ENCODE measurements at regions not wholly inside any gene's neighbourhood (a gene's known extent, or its start where the extent isn't known, plus 50 kb on each side); places are given as distances from the start of the nearest gene placed in this dataset.

DNA sequence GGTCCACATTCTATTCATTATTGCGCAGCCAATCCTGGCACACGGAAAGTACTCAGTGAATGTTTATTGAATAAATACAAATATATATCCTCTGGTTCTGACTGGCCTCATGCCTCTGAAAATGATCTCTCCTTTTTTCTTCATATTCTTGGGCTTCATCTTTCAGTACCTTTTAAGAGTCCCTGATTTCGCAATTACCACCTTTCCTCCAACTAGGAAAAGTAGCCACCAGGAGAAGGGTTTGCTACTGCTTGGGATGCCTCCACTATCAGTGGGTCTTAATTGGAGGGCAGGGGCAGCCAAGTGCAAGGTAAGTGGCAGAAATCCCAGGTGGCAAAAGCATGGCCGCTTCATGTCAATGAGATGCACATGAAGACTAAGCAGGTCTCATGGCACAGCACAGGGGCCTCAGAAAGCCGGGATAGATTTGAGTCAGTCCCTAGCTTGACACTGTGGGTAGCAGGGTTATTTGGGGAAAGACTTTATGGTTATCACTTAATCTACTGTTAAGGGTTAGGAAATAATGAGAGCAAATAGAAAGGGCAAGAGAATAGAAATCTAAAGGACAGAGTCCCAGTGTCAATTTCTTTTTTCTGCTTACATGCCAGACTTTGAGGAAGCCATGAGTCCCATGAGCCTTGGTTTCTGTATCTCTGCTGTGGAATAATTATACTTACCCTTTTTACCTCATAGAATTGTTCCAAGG is 361.1 kb downstream of the MAN2A1 start:
- FAIRE-seq: no peak
- TF ChIP-seq, protein P1, sequence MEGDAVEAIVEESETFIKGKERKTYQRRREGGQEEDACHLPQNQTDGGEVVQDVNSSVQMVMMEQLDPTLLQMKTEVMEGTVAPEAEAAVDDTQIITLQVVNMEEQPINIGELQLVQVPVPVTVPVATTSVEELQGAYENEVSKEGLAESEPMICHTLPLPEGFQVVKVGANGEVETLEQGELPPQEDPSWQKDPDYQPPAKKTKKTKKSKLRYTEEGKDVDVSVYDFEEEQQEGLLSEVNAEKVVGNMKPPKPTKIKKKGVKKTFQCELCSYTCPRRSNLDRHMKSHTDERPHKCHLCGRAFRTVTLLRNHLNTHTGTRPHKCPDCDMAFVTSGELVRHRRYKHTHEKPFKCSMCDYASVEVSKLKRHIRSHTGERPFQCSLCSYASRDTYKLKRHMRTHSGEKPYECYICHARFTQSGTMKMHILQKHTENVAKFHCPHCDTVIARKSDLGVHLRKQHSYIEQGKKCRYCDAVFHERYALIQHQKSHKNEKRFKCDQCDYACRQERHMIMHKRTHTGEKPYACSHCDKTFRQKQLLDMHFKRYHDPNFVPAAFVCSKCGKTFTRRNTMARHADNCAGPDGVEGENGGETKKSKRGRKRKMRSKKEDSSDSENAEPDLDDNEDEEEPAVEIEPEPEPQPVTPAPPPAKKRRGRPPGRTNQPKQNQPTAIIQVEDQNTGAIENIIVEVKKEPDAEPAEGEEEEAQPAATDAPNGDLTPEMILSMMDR (IDR thresholded peaks at IDR 0.05; ENCODE audit: insufficient read depth, low read length, severe bottlenecking): no peak
- no peak for DNase-seq (ENCODE audit: low read depth)

DNA sequence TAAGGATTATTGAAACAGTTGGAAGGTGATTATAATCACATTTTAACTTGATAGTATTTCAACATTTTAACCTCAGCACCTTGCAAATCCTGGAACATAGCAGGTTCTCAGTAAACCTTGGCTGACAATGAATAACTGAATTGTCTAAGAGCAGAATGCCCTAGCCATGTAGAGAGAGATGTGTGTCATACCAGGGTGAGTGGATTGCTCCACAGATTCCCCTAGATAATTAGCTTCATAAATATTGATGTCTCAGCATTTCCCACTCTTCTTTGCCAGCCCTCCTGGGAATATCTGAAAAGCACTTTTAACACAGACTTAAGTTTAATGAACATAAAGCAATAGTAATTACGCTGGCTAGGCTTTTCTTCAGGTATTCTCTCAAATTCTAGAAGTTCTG is 363.5 kb downstream of the MAN2A1 start:
- Histone ChIP-seq H3K27me3 (ENCODE audit: control insufficient read depth, insufficient read depth, low read length) (peaks cover 2% of the 10 kb centered on the region), H3K4me3 (ENCODE audit: low read depth, low read length) (no peak overlapping the region), H3K36me3 (ENCODE audit: control insufficient read depth, insufficient read depth, low read length) (no peaks in the 10 kb centered on the region)
- no peak for DNase-seq (ENCODE audit: low read depth)
- no peak for FAIRE-seq
- TF ChIP-seq, protein P1 (IDR thresholded peaks at IDR 0.05; ENCODE audit: insufficient read depth, low read length, severe bottlenecking): no peak

More for the DNA sequence above, 361.1 kb downstream of the MAN2A1 start:
- Histone ChIP-seq H3K36me3 (ENCODE audit: control insufficient read depth, insufficient read depth, low read length) (no peaks in the 10 kb centered on the region), H3K4me3 (ENCODE audit: low read depth, low read length) (no peak overlapping the region), H3K27me3 (ENCODE audit: control insufficient read depth, insufficient read depth, low read length) (peaks cover 3% of the 10 kb centered on the region)

DNA sequence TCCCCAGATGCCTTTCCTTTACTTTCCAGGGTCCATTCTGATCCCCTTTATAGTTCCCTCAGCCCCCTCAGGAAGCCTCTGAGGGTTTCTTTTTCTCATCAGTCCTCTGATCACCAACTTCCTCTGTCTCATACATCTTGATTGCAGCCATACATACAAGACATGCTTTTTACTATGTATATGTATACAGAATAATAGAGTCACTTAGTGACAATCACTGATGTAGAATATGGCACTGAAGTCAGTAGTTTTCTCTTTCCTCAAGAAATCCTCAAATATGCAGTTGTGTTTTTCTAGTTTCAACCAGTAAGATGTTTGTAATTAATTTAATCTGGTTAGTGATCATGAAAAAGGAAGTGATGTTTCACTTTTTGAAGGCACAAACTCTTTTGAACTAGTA is 364.1 kb downstream of the MAN2A1 start:
- TF ChIP-seq, protein P1 (IDR thresholded peaks at IDR 0.05; ENCODE audit: insufficient read depth, low read length, severe bottlenecking): no peak
- H3K27me3 ChIP-seq (ENCODE audit: control insufficient read depth, insufficient read depth, low read length): no peaks in the 10 kb centered on the region
- no peak for FAIRE-seq
- no peaks in the 10 kb centered on the region for H3K36me3 ChIP-seq (ENCODE audit: control insufficient read depth, insufficient read depth, low read length)
- no peak for DNase-seq (ENCODE audit: low read depth)
- H3K4me3 ChIP-seq (ENCODE audit: low read depth, low read length): no peak overlapping the region

DNA sequence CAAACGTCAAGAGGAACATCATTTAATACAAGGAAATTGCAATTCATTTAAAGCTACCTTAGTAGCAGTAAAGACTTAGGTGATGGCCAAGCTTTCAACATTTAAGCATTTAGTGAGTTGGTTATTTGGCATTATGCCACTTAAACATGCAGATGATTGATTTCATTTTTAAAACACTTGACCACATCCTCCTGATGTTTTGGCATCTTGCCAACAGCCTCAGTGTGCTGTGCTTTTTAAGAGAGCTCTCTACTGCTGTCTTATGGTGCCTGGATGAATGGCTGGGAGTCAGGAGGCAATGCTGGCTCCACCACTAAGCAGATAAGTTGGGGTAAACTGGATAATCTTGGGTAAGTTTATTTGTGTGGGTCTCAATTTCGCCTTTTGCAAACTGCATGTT is 364.5 kb downstream of the MAN2A1 start:
- TF ChIP-seq, protein P1 (IDR thresholded peaks at IDR 0.05; ENCODE audit: insufficient read depth, low read length, severe bottlenecking): no peak
- Histone ChIP-seq H3K27me3 (ENCODE audit: control insufficient read depth, insufficient read depth, low read length) (no peaks in the 10 kb centered on the region), H3K4me3 (ENCODE audit: low read depth, low read length) (no peak overlapping the region), H3K36me3 (ENCODE audit: control insufficient read depth, insufficient read depth, low read length) (no peaks in the 10 kb centered on the region)
- no peak for FAIRE-seq
- peak; percentile 88 for DNase-seq (ENCODE audit: low read depth)

DNA sequence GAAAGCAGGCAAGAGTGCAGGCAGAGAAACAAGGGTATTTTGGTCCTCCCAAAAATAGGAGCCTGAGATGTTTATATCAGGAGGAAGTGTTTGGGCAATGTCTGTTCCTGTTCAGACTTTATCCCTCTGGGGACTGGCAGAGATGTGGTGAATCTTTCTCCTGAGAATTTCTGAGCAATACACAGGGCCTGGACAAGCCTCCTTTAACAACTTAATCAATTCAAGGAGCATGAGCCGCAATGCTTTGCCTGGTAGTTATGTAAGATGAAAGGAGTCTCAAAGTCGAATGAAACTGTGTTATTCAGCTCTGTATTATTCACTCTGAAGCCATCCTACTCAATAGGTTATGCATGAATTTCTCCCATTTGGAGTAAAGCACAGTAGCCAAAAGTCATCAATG is 365.6 kb downstream of the MAN2A1 start:
- TF ChIP-seq, protein P1 (IDR thresholded peaks at IDR 0.05; ENCODE audit: insufficient read depth, low read length, severe bottlenecking): no peak
- Histone ChIP-seq H3K36me3 (ENCODE audit: control insufficient read depth, insufficient read depth, low read length) (no peaks in the 10 kb centered on the region), H3K4me3 (ENCODE audit: low read depth, low read length) (no peak overlapping the region), H3K27me3 (ENCODE audit: control insufficient read depth, insufficient read depth, low read length) (no peaks in the 10 kb centered on the region)
- no peak for FAIRE-seq
- DNase-seq (ENCODE audit: low read depth): no peak

DNA sequence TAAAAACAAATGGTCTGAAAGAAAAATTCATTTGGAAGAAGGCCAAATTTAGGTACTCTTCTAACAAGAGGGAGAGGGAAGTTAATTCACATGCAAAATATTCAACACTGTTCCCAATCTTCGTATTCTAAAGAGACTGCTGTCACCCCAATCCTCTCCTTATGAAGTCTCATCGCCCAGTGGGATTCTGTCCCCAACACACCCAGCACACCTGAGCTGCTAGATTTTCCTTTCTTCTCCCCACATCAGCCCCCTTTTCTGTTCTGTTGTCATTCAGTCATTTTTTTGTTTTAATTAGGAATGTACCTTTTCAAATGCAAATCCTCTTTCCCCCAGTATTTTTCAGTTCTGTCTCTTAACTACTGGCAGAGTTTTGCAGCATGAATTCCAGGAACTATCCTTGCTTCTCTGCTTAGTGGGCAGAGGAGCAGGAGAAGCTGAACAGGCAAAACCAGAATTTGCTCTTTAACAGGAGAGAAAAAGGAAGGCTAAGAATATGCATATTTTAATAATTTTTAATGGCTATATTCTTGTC is 366.9 kb downstream of the MAN2A1 start:
- DNase-seq (ENCODE audit: low read depth) (no peak), FAIRE-seq (no peak)
- H3K27me3 ChIP-seq (ENCODE audit: control insufficient read depth, insufficient read depth, low read length): no peaks in the 10 kb centered on the region
- TF ChIP-seq, protein P1 (IDR thresholded peaks at IDR 0.05; ENCODE audit: insufficient read depth, low read length, severe bottlenecking): no peak
- H3K4me3 ChIP-seq (ENCODE audit: low read depth, low read length): no peak overlapping the region
- H3K36me3 ChIP-seq (ENCODE audit: control insufficient read depth, insufficient read depth, low read length): no peaks in the 10 kb centered on the region
